ENCODE measurements at regions not wholly inside any gene's neighbourhood (a gene's known extent, or its start where the extent isn't known, plus 50 kb on each side); places are given as distances from the start of the nearest gene placed in this dataset.

DNA sequence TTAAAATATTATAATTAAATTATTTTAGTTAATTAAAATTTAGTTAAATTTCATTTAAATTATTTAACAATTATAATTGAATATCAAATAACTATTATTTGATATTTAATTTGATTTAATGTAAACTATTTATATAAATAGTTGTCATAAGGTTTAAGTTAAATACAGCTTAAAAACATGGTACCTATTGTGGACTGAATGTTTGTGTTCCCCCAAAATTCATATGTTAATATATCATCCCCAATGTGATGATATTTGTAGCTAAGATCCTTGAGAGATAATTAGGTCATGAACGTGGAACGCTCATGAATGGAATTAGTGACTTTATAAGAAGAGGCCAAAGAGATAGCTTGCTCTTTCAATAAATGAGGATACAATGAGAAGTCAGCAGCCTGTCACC is 505.7 kb upstream of the LRATD1 start:
- no peak for DNase-seq

GRCh38 chr2:14127765-14128164 is 504.8 kb upstream of the LRATD1 start:
- DNase-seq: no peak

- DNase-seq: no peak
Measured at GRCh38 chr2:14132386-14132785, 500.1 kb upstream of the LRATD1 start.

DNA sequence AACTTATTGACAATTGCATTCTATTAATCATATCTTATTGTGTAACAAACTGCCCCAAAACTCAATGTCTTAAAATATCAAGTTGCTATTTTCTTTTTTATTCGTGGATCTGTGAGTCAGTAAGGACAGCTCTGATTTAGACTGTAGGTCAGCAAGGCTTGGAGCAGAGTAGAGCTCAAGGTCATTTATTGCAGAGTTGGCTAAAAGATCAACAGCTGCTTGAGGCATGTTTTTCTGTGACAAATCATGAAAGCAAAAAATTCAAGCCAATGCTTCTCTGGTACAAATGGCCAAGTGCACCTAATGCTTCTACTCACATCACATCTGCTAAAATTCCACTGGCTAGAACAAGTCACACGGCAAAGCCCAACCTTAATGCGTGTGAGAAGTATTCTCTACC is 497.7 kb upstream of the LRATD1 start:
- no peak for DNase-seq

DNA sequence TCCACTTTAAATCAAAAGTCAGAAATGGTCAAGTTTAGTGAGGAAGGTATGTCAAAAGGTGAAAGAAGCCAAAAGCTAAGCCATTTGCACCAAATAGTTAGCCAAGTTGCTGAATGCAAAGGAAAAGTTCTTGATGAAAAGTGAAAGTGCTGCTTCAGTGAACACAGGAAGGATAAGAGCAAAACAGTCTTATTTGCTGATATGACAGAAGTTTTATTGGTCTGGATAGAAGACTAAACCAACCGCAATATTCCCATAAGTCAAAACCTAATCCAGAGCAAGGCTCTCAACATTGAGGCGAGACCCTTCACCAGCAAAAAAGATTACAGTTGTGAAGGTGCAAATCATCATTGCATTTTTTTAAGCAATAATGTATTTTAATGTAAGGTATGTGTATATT is 496.5 kb upstream of the LRATD1 start:
- DNase-seq: no peak

GRCh38 chr2:14137643-14138042 is 494.9 kb upstream of the LRATD1 start:
- DNase-seq: no peak

GRCh38 chr2:14140009-14140550 is 492.4 kb upstream of the LRATD1 start:
- no peak for DNase-seq

DNA sequence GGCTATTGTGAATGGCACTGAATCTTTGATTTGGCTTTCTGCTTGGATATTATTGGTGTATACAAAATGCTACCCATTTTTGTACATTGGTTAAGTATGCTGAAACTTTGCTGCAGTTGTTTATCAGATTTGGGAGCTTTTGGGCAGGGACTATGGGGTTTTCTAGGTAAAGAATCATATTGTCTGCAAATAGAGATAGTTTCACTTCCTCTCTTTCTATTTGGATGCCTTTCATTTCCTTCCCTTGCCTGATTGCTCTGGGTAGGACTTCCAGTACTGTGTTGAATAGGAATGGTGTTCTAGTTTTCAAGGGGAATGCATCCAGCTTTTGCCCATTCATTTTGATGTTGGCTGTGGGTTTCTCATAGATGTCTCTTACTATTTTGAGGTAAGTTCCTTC is 489.1 kb upstream of the LRATD1 start:
- no peak for DNase-seq

- no peak for DNase-seq
Measured at GRCh38 chr2:14148216-14148615, 484.3 kb upstream of the LRATD1 start.

DNA sequence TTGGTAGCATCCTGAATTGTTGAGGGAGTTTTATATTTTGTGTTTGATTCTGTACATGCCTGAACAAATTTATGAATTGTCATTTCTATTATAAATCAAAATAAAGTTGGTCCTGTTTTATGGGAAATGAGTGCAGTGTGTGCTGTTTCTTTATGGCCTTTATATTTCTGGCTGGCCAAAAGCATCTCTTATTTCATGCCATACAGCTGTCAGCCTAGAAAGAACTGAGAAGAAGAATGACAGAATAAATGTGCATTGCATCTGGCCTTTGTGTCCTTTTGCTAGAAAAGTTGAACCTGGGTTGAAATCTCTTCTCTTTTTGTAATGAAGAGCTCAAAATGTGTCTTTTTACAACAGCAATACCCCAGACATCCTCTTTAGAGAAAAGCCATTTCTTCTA is 474.7 kb upstream of the LRATD1 start:
- no peak for DNase-seq

DNA sequence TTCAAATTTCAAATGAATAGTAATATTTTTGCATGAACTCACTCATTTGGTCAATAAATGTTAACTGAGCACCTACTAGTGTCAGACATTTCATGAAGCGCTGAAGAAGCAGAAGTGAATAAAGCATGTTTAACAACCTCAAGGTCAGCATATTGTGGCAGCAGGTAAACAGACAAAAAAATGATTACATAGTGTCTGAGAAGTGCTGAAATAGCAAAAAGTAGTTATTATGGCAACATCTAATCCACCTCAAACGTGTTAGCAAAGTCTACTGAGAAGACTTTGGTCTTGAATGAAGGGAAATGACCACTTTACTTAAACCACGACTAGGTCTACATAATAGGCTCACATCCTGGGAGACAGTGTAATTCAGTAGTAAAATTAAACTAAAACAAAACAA is 452.2 kb upstream of the LRATD1 start:
- no peak for DNase-seq

- DNase-seq: no peak
Measured at GRCh38 chr2:14182227-14182946, 450.1 kb upstream of the LRATD1 start.

GRCh38 chr2:14185906-14186305 is 446.6 kb upstream of the LRATD1 start:
- DNase-seq: no peak

DNA sequence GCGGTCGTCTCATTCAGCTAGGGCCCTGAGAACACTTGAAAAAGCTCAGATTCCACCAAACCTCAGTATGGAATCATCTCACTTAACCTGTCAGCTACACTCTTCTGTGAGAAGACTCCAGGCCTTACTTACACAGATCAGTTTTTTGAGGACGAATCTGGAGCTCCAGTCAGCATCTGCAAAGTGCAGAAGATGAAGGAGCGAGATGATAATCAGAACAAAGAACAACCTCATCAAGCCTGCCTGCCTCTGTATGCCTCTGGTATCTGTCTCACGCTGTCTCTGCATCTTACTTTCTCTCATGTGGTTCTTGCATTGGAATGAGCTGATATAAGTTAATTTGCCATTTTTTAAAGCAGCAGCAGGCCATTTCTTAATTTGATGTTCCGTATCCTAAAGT is 444.1 kb upstream of the LRATD1 start:
- no peak for DNase-seq

DNA sequence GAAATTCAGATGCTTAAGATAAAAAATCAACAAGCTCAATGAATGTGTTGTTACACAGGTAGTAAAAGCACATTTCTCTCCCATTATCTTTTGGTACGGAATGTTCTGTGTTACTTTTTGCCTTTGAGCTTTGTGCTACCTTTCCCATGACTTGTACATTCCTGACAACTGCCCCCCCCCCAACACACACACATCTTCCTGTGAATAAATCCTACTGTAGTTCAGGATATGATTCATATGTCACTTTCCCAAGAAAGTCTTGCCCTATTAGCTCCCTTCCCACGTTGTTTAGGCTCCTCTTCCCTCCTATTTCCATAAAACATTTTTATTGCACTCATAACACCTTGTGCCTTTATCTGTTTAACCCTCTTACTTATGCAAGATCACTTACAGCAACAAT is 442.6 kb upstream of the LRATD1 start:
- no peak for DNase-seq

GRCh38 chr2:14194233-14194632 is 438.3 kb upstream of the LRATD1 start:
- DNase-seq: no peak

DNA sequence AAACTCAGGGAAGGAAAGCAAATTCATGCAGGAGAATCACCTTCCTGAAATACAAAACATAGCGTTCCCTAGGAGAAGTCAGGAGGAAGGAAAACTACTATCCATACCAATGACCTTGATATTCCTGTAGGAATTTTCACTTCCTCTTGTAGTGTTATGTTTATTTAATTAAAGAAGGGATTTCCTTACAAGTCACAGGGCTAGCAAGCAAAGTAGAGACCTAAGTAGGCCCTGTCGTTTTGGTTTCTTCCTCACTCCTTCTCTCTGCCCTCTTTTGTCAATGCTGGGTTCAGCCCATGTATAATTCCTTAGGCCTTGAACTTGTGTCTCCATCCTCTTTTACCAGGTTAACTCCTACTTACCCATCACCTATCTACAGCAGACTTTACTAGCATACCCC is 435.2 kb upstream of the LRATD1 start:
- DNase-seq: no peak

GRCh38 chr2:14199040-14199439 is 433.5 kb upstream of the LRATD1 start:
- DNase-seq: no peak

DNA sequence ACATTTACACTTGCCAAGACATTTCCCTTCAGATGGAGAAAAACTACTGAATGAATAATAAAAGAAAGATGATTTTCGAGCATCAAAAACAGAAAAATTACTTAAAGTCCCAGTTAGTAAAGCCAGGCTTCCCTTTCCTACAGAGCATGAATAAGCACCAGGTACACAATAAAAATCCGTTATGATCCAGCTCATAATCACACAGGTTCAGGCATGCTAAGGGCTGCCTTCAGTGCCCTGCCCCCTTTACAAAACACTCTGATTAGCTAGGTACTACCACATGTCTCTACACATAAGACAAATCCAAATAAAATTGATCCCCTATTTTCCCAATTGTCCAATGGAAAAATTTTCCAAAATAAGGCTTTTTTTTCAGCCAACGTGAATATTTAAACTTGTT is 413.2 kb upstream of the LRATD1 start:
- no peak for DNase-seq

- no peak for DNase-seq
Measured at GRCh38 chr2:14220101-14220500, 412.4 kb upstream of the LRATD1 start.

- no peak for DNase-seq
Measured at GRCh38 chr2:14221466-14221865, 411.1 kb upstream of the LRATD1 start.

GRCh38 chr2:14223576-14223975 is 408.9 kb upstream of the LRATD1 start:
- DNase-seq: no peak

- DNase-seq: no peak
Measured at GRCh38 chr2:14231391-14231898, 401.1 kb upstream of the LRATD1 start.

GRCh38 chr2:14232217-14232616 is 400.3 kb upstream of the LRATD1 start:
- no peak for DNase-seq

DNA sequence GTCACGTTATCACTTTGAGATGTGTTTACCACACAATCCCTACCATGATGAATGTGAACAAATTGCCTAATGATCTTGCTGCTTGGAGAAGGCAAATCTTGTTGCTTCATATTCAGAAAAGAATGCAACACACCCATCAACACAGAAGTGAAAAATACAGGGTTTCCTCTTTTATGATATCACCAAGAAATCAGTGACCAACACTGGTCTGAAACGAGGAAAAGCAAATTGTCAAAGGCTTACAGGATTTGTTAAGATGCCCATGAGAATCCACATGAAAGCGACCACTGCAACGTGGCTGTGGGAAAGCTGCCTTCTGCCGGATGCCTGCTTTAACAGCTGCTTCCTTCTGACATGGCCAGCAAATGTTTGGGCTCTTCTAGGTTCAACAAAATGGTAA is 397.6 kb upstream of the LRATD1 start:
- DNase-seq: no peak

Data from stimulated activated CD4-positive, alpha-beta T cell treated with anti-CD3 and anti-CD28 coated beads, Interleukin-4, amount 100 ng/mL, for 24 hours (primary cell).